ENCODE measurements at regions not wholly inside any gene's neighbourhood (a gene's known extent, or its start where the extent isn't known, plus 50 kb on each side); places are given as distances from the start of the nearest gene placed in this dataset.
A peak's percentile ranks its signal among the peaks of the same experiment; 100 is the strongest.
"Not testable (repeated sequence)": the region's sequence is repeated elsewhere in the genome, so short reads cannot be mapped to it uniquely, and the experiment has no call there.

GRCh38 chr5:90285581-90285980 is 124.0 kb downstream of the CETN3 start:
- no peak for DNase-seq (ENCODE audit: low spot score)

- DNase-seq (ENCODE audit: low spot score), result no peak
Observed at GRCh38 chr5:90284375-90284774, 125.2 kb downstream of the CETN3 start.

- DNase-seq (ENCODE audit: low spot score), result no peak
Observed at GRCh38 chr5:90279091-90279490, 130.5 kb downstream of the CETN3 start.

- no peak for DNase-seq (ENCODE audit: low spot score)
Observed at GRCh38 chr5:90274216-90274615, 135.3 kb downstream of the CETN3 start.

- no peak for DNase-seq (ENCODE audit: low spot score)
Observed at GRCh38 chr5:90267646-90268045, 141.9 kb downstream of the CETN3 start.

- DNase-seq (ENCODE audit: low spot score), result no peak
Observed at GRCh38 chr5:90265545-90265857, 144.1 kb downstream of the CETN3 start.

- peak; percentile 71 for DNase-seq (ENCODE audit: low spot score)
Observed at GRCh38 chr5:90264689-90265544, 144.6 kb downstream of the CETN3 start.

- no peak for DNase-seq (ENCODE audit: low spot score)
Observed at GRCh38 chr5:90263102-90263820, 146.3 kb downstream of the CETN3 start.

GRCh38 chr5:90251447-90251846 is 158.1 kb downstream of the CETN3 start:
- DNase-seq (ENCODE audit: low spot score), result no peak

GRCh38 chr5:90248640-90249039 is 160.9 kb downstream of the CETN3 start:
- no peak for DNase-seq (ENCODE audit: low spot score)

- not testable (repeated sequence) for DNase-seq (ENCODE audit: low spot score)
Observed at GRCh38 chr5:90243848-90244247, 165.7 kb downstream of the CETN3 start.

- DNase-seq (ENCODE audit: low spot score), result no peak
Observed at GRCh38 chr5:90233476-90233875, 176.1 kb downstream of the CETN3 start.

- no peak for DNase-seq (ENCODE audit: low spot score)
Observed at GRCh38 chr5:90231688-90232087, 177.9 kb downstream of the CETN3 start.

- DNase-seq (ENCODE audit: low spot score), result peak; percentile 6
Observed at GRCh38 chr5:90227683-90228082, 181.9 kb downstream of the CETN3 start.

- no peak for DNase-seq (ENCODE audit: low spot score)
Observed at GRCh38 chr5:90226433-90227099, 183.0 kb downstream of the CETN3 start.

- DNase-seq (ENCODE audit: low spot score), result no peak
Observed at GRCh38 chr5:90224342-90224741, 185.2 kb downstream of the CETN3 start.

GRCh38 chr5:90223756-90224155 is 185.8 kb downstream of the CETN3 start:
- no peak for DNase-seq (ENCODE audit: low spot score)

- no peak for DNase-seq (ENCODE audit: low spot score)
Observed at GRCh38 chr5:90221951-90222350, 187.6 kb downstream of the CETN3 start.

GRCh38 chr5:90220554-90220953 is 189.0 kb downstream of the CETN3 start:
- DNase-seq (ENCODE audit: low spot score), result no peak

GRCh38 chr5:90214991-90215390 is 194.6 kb downstream of the CETN3 start:
- no peak for DNase-seq (ENCODE audit: low spot score)

- not testable (repeated sequence) for DNase-seq (ENCODE audit: low spot score)
Observed at GRCh38 chr5:90208323-90208722, 201.2 kb downstream of the CETN3 start.

GRCh38 chr5:90201923-90202322 is 207.6 kb downstream of the CETN3 start:
- no peak for DNase-seq (ENCODE audit: low spot score)

All from AG20443 (cell line).